BE2C (cell line): ENCODE measurements at regions not wholly inside any gene's neighbourhood (a gene's known extent, or its start where the extent isn't known, plus 50 kb on each side); places are given as distances from the start of the nearest gene placed in this dataset.

Experiments
- DNase-seq: peaks from one replicate; pipeline ENCODE4 v3.0.0-alpha.2; 2020
- H3K27me3 ChIP-seq: fragments of 250-450 bp; sonication (Bioruptor Pico); 2 replicates; pipeline ENCODE4 v1.5.1; 2020; ENCODE audit warnings: mild to moderate bottlenecking
- H3K36me3 ChIP-seq: fragments of 250-450 bp; sonication (Bioruptor Pico); 2 replicates; pipeline ENCODE4 v1.5.1; 2020; ENCODE audit warnings: mild to moderate bottlenecking
- H3K4me1 ChIP-seq: fragments of 250-450 bp; sonication (Bioruptor Pico); 2 replicates; pipeline ENCODE4 v1.5.1; 2020
- H3K4me3 ChIP-seq: 2 replicates; pipeline ENCODE4 v1.5.1; 2011; ENCODE audit warnings: low read depth, low read length
- H3K9me3 ChIP-seq: fragments of 250-450 bp; sonication (Bioruptor Pico); 2 replicates; pipeline ENCODE4 v1.5.1; 2020
- TF ChIP-seq, protein P1 (sequence below): IDR thresholded peaks from 2 replicates; pipeline ENCODE4 v1.5.1; 2012; ENCODE audit warnings: mild to moderate bottlenecking, low read depth, low read length

- H3K27me3 ChIP-seq: no peaks in the 10 kb centered on the region
- DNase-seq: no peak
- H3K9me3 ChIP-seq: no peaks in the 10 kb centered on the region
- H3K4me3 ChIP-seq: no peak overlapping the region
- no peaks in the 10 kb centered on the region for H3K4me1 ChIP-seq
- H3K36me3 ChIP-seq: no peaks in the 10 kb centered on the region
- TF ChIP-seq, protein P1, sequence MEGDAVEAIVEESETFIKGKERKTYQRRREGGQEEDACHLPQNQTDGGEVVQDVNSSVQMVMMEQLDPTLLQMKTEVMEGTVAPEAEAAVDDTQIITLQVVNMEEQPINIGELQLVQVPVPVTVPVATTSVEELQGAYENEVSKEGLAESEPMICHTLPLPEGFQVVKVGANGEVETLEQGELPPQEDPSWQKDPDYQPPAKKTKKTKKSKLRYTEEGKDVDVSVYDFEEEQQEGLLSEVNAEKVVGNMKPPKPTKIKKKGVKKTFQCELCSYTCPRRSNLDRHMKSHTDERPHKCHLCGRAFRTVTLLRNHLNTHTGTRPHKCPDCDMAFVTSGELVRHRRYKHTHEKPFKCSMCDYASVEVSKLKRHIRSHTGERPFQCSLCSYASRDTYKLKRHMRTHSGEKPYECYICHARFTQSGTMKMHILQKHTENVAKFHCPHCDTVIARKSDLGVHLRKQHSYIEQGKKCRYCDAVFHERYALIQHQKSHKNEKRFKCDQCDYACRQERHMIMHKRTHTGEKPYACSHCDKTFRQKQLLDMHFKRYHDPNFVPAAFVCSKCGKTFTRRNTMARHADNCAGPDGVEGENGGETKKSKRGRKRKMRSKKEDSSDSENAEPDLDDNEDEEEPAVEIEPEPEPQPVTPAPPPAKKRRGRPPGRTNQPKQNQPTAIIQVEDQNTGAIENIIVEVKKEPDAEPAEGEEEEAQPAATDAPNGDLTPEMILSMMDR: no peak
These were observed 101.6 kb upstream of the TMEM132C start for GRCh38 chr12:128165387-128165786.

- no peaks in the 10 kb centered on the region for H3K36me3 ChIP-seq
- no peak overlapping the region for H3K4me3 ChIP-seq
- no peaks in the 10 kb centered on the region for H3K27me3 ChIP-seq
- no peaks in the 10 kb centered on the region for H3K4me1 ChIP-seq
- TF ChIP-seq, protein P1: no peak
- H3K9me3 ChIP-seq: no peaks in the 10 kb centered on the region
- DNase-seq: no peak
These were observed 98.7 kb upstream of the TMEM132C start for GRCh38 chr12:128168273-128168672.

- H3K9me3 ChIP-seq: no peaks in the 10 kb centered on the region; the same call in 1 of the 2 replicates
- TF ChIP-seq, protein P1: no peak
- H3K27me3 ChIP-seq: no peaks in the 10 kb centered on the region
- no peaks in the 10 kb centered on the region for H3K36me3 ChIP-seq
- no peaks in the 10 kb centered on the region for H3K4me1 ChIP-seq
- DNase-seq: no peak
- H3K4me3 ChIP-seq: no peak overlapping the region
These were observed 96.8 kb upstream of the TMEM132C start for GRCh38 chr12:128170181-128170580.

DNA sequence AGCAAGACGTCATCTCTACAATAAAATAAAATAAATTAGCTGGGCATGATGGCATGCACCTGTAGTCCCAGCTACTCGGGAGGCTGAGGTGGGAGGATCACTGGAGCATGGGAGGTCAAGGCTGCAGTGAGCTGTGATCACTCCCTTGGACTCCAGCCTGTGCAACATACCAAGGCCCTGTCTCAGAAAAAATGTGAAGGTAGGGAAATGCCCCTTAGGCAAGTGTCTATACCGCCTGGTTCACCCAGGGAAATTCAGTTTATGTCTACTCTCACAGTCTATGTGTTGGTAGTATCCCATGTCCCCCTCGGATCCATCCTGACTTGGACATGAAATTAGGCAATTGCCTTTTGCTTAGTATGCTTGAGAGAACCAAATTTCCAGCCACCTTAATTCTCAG, 88.4 kb upstream of the TMEM132C start:
- no peak for DNase-seq
- H3K4me3 ChIP-seq: no peak overlapping the region
- TF ChIP-seq, protein P1: no peak
- no peaks in the 10 kb centered on the region for H3K4me1 ChIP-seq
- H3K36me3 ChIP-seq: no peaks in the 10 kb centered on the region
- no peaks in the 10 kb centered on the region for H3K27me3 ChIP-seq
- no peaks in the 10 kb centered on the region; the same call in 1 of the 2 replicates for H3K9me3 ChIP-seq

GRCh38 chr12:128178966-128179365, 88.0 kb upstream of the TMEM132C start:
- H3K9me3 ChIP-seq: no peaks in the 10 kb centered on the region; the same call in 1 of the 2 replicates
- no peaks in the 10 kb centered on the region for H3K4me1 ChIP-seq
- TF ChIP-seq, protein P1: no peak
- H3K36me3 ChIP-seq: no peaks in the 10 kb centered on the region
- no peaks in the 10 kb centered on the region for H3K27me3 ChIP-seq
- H3K4me3 ChIP-seq: no peak overlapping the region
- DNase-seq: no peak

DNA sequence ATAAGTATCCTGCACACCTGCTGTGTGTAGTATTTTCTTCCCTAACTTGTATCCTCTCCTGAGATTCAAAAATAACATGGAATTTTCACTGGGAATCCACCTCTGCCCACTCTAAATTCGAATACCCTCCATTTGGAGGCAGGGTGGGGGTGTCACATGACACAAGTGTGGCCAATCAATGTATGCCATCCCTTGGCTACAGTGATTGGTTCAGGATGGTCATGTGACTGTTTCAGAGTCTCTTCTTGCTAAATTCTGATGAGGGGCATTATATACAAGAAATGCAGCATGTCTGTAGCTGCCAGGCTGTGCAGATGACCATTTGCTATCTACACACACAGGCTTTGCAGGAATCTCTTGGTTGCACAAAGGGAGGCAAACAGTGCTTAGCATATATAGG, 86.8 kb upstream of the TMEM132C start:
- no peaks in the 10 kb centered on the region; the same call in 1 of the 2 replicates for H3K9me3 ChIP-seq
- H3K4me3 ChIP-seq: no peak overlapping the region
- H3K27me3 ChIP-seq: no peaks in the 10 kb centered on the region
- no peaks in the 10 kb centered on the region for H3K4me1 ChIP-seq
- TF ChIP-seq, protein P1: no peak
- no peaks in the 10 kb centered on the region for H3K36me3 ChIP-seq
- DNase-seq: no peak
